ENCODE measurements at regions not wholly inside any gene's neighbourhood (a gene's known extent, or its start where the extent isn't known, plus 50 kb on each side); places are given as distances from the start of the nearest gene placed in this dataset.

DNA sequence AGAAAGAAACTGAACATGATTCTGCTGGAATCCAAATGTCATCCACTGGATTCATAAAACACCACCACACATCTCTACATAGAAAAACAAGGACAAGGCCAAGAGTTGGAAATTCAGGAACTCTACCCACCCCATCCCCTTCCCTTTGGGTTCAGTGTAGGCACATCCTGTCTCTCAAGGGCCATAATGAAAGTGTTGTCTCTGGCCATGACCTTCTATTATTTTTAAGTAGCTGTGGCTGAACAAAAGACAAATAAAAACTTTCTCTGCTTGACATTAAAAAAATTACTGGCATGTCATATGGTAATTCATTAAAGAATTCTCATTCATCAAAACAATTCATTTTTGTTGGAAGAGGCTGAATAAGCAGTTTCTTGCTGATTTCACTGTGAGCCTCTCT lies 54.9 kb upstream of the ZBTB18 start:
- Histone ChIP-seq H3K9me3 (no peaks in the 10 kb centered on the region), H3K27ac (no peak overlapping the region), H3K27me3 (no peaks in the 10 kb centered on the region), H3K36me3 (no peaks in the 10 kb centered on the region), H3K4me3 (no peak overlapping the region), H3K4me1 (no peaks in the 10 kb centered on the region)
- DNase-seq (no peak), FAIRE-seq (no peak), ATAC-seq (no peak)
- TF ChIP-seq CTCF (IDR thresholded peaks at IDR 0.05), result no peak
- intact Hi-C loops (cut with DNase I), result no loop called here

- H3K27me3 ChIP-seq, result no peaks in the 10 kb centered on the region
- no peaks in the 10 kb centered on the region for H3K9me3 ChIP-seq
- no peaks in the 10 kb centered on the region for H3K4me1 ChIP-seq
- DNase-seq (no peak), FAIRE-seq (no peak), ATAC-seq (no peak)
- H3K27ac ChIP-seq, result no peak overlapping the region
- no peaks in the 10 kb centered on the region for H3K36me3 ChIP-seq
- no peak overlapping the region for H3K4me3 ChIP-seq
- 27 to 41% methylated on average over 3 of the region's 3 CpGs for WGBS, 2 donors
- TF ChIP-seq CTCF (IDR thresholded peaks at IDR 0.05), result no peak
- intact Hi-C loops (cut with DNase I), result no loop called here
Observed at GRCh38 chr1:243991650-243992049, 59.4 kb upstream of the ZBTB18 start.

DNA sequence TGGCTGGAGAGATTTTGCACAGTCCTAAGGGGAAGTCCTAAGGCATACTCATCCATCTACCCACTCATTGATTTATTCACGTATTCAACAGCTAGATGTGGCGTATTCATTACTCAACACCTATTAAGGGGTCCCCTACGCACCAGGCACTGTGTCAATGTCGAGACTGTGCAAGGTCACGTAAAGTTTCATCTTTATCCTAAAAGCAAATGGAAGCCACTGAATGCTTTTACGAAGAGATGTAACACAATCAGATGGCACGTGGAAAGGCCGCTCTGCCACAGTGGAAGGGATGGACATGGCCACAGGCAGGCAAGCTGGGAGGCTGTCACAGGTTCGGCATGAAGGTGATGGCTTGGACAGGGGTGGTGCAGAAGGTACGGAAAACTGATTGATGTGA lies 66.3 kb upstream of the ZBTB18 start:
- 85 to 90% methylated on average over 10 of the region's 10 CpGs for WGBS, 2 donors
- no peak for TF ChIP-seq CTCF (IDR thresholded peaks at IDR 0.05)
- FAIRE-seq (no peak), ATAC-seq (no peak), DNase-seq (no peak)
- H3K4me1 ChIP-seq, result no peaks in the 10 kb centered on the region
- H3K36me3 ChIP-seq, result no peaks in the 10 kb centered on the region
- no peaks in the 10 kb centered on the region for H3K9me3 ChIP-seq
- H3K4me3 ChIP-seq, result no peak overlapping the region
- no peak overlapping the region for H3K27ac ChIP-seq
- intact Hi-C loops (cut with DNase I), result no loop called here
- H3K27me3 ChIP-seq, result no peaks in the 10 kb centered on the region

- no peaks in the 10 kb centered on the region for H3K36me3 ChIP-seq
- FAIRE-seq (no peak), ATAC-seq (no peak), DNase-seq (no peak)
- 44 to 50% methylated on average over 7 of the region's 7 CpGs for WGBS, 2 donors
- no peak for TF ChIP-seq CTCF (IDR thresholded peaks at IDR 0.05)
- no peaks in the 10 kb centered on the region for H3K4me1 ChIP-seq
- intact Hi-C loops (cut with DNase I), result no loop called here
- H3K27ac ChIP-seq, result no peak overlapping the region
- no peaks in the 10 kb centered on the region for H3K27me3 ChIP-seq
- no peak overlapping the region for H3K4me3 ChIP-seq
- H3K9me3 ChIP-seq, result no peaks in the 10 kb centered on the region
Observed at GRCh38 chr1:243982447-243983018, 68.5 kb upstream of the ZBTB18 start.

GRCh38 chr1:243980471-243980870 lies 70.6 kb upstream of the ZBTB18 start:
- ATAC-seq (no peak), FAIRE-seq (no peak), DNase-seq (no peak)
- no peaks in the 10 kb centered on the region for H3K9me3 ChIP-seq
- WGBS, 2 donors, result 93 to 100% methylated on average over 3 of the region's 3 CpGs
- no peaks in the 10 kb centered on the region for H3K36me3 ChIP-seq
- no peak overlapping the region for H3K27ac ChIP-seq
- intact Hi-C loops (cut with DNase I), result no loop called here
- no peak overlapping the region for H3K4me3 ChIP-seq
- no peak for TF ChIP-seq CTCF (IDR thresholded peaks at IDR 0.05)
- no peaks in the 10 kb centered on the region for H3K27me3 ChIP-seq
- H3K4me1 ChIP-seq, result no peaks in the 10 kb centered on the region
